Fibroblast of mammary gland (primary cell): ENCODE measurements at regions not wholly inside any gene's neighbourhood (a gene's known extent, or its start where the extent isn't known, plus 50 kb on each side); places are given as distances from the start of the nearest gene placed in this dataset.

Experiments
- DNase-seq: peaks from one replicate; pipeline ENCODE4 v3.0.0-alpha.2; 2010; ENCODE audit warnings: low read depth
- H3K4me3 ChIP-seq: 2 replicates; pipeline ENCODE4 v1.5.1; 2011; ENCODE audit warnings: low read depth, mild to moderate bottlenecking, low read length, moderate library complexity; ENCODE audit not compliant: control insufficient read depth
- CTCF ChIP-seq: conservative IDR thresholded peaks from 2 replicates; pipeline ENCODE4 v1.5.1; 2011; ENCODE audit warnings: low read depth, low read length, inconsistent platforms; ENCODE audit not compliant: control insufficient read depth, insufficient read depth

GRCh38 chr19:31147234-31147633 is 202.0 kb downstream of the TSHZ3 start:
- TF ChIP-seq CTCF = no peak
- H3K4me3 ChIP-seq = no peak overlapping the region

GRCh38 chr19:31146546-31147183 is 202.6 kb downstream of the TSHZ3 start:
- no peak overlapping the region for H3K4me3 ChIP-seq
- TF ChIP-seq CTCF = no peak
- DNase-seq = peak; percentile 55

More at GRCh38 chr19:31147234-31147633, 202.0 kb downstream of the TSHZ3 start:
- DNase-seq = no peak

- DNase-seq = peak; percentile 11
- no peak for TF ChIP-seq CTCF
- no peak overlapping the region for H3K4me3 ChIP-seq
Measured at GRCh38 chr19:31146015-31146414, 203.2 kb downstream of the TSHZ3 start.

- no peak overlapping the region for H3K4me3 ChIP-seq
- no peak for DNase-seq
- no peak for TF ChIP-seq CTCF
Measured at GRCh38 chr19:31145007-31145406, 204.2 kb downstream of the TSHZ3 start.

- H3K4me3 ChIP-seq = no peak overlapping the region
- DNase-seq = no peak
- TF ChIP-seq CTCF = no peak
Measured at GRCh38 chr19:31144075-31144870, 205.0 kb downstream of the TSHZ3 start.

- no peak for DNase-seq
- TF ChIP-seq CTCF = no peak
- no peak overlapping the region for H3K4me3 ChIP-seq
Measured at GRCh38 chr19:31141301-31141700, 207.9 kb downstream of the TSHZ3 start.
